HUDEP-2 (cell line): ENCODE measurements at regions not wholly inside any gene's neighbourhood (a gene's known extent, or its start where the extent isn't known, plus 50 kb on each side); places are given as distances from the start of the nearest gene placed in this dataset.
"Not testable (repeated sequence)": the region's sequence is repeated elsewhere in the genome, so short reads cannot be mapped to it uniquely, and the experiment has no call there.

Experiments
- DNase-seq, 76 experiments: peaks; one replicate each; lab custom pipeline; 2025; ENCODE audit not compliant: unreplicated experiment in 76 of 76; lab: John Stamatoyannopoulos, UW

DNA sequence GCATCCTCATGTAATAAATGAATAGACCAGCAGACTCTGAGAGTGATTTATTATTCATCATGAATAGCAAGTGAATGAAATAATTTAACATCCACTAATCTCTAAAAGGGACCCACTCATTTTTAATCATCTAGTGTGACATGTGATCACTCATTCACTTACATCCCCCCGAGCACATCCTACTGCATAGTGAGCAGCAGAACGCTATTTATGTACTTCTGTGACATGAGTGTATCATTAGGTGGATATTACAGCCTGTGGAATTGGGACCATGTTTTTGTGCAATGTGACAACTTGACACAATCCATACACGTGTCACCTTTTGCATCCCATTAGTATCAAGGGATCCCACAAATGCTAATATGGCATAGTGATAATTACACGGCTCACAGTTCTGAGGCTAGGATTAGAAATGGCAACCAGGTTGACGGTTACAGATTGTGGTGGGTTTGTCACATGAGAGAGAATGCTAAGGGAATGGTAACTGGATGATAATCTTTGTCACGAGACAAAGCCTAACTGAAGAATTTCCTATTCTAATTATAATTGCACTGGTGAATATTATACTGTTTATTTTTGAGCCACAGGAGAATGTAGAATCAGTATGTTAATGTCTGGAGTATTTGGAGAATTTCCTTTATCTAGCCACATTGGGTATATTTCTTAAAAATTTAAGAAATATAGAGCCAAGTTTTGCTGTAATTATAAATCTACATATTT lies 595.2 kb upstream of the TBL1XR1 start:
- DNase-seq: no peak

DNA sequence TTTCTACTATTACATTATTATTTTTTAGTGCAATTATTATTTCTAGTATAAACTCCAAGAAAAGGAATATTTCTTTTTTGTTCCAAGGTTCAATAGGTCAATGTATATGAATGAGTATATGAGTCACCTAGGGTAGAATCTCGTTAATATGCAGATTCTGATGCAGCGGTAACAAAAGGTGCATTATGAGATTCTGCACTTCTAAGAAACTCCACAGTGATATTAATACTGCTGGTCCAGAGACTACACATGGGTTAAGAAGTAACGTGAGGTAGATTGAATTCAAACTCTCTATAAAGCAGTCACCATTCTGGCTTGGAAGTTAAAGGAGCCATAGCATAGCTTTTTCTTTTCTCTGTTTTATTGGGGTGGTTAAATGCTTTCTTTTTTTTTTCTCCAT lies 596.2 kb upstream of the TBL1XR1 start:
- DNase-seq: no peak

DNA sequence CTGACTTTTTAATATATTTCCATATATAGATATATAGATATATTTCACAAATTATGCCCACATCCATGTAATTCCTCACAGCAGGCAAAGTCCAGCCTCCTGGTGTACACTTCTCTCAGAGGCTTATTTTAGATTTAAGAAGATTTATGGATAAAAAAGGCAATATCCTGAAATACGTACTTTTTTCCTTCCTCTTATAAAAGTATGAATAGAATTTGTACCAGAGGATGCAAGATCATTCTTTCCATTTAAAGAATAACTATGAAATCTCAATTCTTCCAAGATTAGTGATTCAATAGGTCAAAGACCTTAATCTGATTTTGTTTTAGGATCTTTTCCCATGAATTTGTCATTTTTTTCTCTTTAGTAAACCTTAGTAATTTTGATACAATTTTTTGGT lies 597.9 kb upstream of the TBL1XR1 start:
- no peak for DNase-seq

DNA sequence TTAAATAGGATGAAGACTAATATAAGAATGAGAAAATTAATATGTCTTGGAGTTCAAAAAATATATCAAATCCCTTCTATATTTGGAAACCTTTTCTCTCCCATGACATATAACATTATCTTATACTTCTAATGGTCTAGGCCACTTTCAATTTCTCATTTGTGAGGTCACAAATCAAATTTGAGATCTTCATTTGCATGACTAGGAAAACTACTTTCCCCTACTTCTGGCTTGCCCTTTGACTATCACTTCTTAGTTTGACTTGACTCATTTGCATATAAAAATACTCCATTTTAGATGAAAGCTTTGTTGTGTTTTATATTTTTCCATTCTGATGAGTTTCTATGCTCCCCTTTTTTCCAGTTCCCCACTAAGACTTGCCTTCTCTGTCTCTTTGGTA lies 598.6 kb upstream of the TBL1XR1 start:
- no peak for DNase-seq

DNA sequence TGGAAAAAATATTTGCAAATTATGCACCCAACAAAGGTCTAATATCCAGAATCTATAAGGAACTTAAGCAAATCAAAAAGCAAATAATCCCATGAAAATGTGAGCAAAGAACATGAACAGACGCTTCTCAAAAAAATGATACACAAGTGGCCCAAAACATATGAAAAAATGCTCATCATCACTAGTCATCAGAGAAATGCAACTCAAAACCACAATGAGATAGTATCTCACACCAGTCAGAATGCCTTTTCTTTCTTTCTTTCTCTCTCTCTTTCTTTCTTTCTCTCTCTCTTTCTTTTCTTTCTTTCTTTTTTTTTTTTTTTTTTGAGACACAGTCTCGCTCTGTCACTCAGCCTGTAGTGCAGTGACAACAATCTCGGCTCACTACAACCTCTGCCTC lies 602.9 kb upstream of the TBL1XR1 start:
- not testable (repeated sequence) for DNase-seq

DNA sequence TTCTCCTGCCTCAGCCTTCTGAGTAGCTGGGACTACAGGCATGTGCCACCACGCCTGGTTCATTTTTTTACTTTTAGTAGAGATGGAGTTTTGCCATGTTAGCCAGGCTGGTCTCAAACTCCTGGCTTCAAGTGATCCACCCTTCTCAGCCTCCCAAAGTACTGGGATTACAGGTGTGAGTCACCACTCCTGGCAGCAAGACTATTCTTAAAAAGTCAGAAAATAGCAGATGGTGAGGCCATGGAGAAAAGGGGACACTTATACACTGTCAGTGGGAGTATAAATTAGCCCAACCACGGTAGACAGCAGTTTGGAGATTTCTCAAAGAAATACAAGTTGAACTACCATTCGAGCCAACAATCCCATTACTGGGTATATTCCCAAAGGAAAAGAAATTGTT lies 603.3 kb upstream of the TBL1XR1 start:
- DNase-seq: no peak

DNA sequence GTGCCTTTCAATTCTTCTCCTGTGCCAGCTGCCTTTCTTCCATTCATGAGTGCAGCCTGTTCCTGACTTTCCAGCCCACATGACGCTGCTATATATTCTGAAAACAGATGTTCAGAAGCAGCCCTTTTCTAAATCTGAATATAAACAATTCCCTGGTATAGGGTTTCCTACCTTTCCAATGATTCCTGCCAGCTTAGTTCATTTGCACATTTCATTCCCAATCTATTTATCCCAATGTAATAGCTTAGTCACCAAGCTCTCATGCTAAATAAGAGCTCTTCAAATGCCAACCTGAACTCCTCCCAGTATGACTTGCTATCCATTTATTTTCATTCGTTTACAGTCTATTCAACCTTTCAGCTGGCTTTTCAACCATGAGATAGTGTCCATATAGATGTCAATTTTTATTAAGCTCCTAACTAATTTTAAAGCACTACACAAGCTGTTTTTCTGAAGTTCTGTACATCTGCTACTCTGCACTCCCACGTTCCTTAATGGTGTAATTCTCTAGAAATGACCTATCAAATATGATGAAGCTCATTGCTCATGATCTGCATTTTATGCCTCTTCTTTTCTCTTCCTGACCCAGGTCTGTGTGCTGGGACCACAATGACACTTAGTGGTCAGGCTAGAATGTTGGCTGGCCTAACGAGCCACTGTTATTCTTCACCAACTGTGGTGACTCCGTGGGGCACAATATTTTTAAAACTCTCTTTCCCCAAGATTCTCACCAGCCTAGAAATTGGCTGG lies 605.0 kb upstream of the TBL1XR1 start:
- no peak for DNase-seq

DNA sequence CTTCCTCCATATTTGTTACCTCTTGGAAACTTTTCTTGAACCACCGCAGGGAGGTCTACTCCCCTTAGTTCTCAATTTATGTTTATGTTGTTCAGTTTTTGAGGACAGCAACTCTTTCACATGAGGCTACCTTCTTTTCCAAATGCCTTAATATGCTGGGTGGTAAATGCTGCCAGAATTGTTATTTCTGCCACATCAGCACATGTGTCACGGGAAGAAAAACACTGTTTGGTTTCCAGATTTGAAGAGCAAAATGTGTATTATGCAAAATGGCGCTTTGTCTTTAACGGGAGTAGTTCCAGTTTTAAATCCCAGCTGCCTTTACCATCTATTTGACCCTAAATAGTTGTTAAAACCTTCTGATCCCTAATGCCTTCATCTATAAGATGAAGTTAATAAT lies 606.2 kb upstream of the TBL1XR1 start:
- DNase-seq: no peak

DNA sequence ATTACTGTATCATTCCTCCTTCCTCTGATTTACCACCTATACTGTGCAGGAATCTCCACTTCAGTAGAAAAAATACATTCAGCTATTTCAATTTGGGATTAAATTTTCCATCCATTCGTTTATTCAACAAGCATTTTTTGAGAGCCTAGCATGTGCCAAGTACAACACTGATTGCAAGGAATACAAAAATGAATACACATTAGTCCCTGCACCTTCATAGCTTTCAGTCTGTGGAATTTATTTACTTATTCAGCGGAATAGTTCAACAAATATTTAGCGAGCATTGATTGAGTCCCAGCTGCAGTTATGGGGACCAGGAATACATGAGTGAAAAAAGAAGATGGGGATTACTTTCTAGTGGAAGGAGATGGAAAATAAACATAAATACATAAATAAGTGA lies 606.8 kb upstream of the TBL1XR1 start:
- DNase-seq: no peak

DNA sequence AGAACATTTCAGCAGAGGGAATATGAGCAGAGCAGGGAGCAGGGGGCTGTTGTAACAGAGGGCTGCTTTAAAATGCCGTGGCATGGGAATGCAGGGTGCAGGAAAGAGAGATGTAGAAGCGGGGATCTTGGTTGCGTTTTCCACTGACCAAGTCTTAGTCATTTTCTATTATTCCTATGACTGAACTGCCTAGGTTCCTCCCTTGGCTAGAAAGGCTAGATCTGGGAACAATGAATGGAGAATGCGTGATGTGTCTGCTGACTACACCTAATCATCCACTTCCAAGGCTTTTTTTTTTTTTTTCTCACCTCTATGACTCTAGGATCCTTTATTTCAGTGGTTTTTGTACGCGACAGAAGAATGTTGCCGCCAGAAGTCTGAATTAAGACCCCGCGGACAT lies 607.4 kb upstream of the TBL1XR1 start:
- no peak for DNase-seq

DNA sequence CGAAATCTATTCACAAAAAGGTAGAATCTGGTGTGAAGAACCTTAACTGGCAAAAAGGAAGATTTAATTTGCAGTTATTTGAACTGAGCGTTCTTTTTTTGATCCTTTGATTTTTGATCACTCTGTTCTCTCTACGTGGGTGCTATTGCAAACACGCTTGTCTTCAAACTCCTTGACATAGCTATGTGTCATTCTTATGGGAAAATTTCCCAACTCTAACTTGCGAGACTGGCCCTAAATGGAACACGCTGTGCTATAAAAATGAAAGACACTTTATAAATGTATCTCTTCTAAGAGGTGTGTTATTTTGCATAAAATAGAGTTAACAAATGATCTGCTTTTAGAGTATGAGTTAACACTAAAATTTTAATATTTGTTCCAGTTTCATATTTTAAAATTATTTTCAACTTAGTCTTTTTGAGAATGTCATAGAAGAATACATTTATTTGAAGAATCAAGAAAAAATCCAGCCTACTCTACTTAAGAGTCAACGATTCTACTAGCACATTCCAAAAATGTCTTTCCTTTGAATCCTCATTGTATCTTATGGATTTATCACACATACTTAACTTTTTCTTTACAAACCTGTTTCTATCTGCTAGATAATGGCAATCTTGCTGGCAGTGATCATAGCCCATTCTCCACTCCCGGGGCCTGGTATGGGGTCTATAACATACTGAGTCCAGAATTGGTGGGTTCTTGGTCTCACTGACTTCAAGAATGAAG lies 610.0 kb upstream of the TBL1XR1 start:
- DNase-seq: no peak

DNA sequence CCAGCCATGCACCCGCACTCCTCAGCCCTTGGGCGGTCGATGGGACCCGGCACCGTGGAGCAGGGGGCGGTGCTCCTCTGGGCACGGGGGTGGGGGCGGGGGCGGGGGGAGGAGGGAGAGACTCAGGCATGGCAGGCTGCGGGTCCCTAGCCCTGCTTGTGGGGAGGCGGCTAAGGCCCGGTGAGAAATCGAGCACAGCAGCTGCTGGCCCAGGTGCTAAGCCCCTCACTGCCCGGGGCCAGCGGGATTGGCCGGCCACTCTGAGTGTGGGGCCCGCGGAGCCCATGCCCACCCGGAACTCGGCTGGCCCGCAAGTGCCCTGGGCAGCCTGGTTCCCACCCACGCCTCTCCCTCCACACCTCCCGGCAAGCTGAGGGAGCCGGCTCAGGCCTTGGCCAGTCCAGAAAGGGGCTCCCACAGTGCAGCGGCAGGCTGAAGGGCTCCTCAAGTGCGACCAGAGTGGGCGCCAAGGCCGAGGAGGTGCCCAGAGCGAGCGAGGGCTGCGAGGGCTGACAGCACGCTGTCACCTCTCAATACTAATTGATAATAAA lies 611.7 kb upstream of the TBL1XR1 start:
- not testable (repeated sequence) for DNase-seq

DNA sequence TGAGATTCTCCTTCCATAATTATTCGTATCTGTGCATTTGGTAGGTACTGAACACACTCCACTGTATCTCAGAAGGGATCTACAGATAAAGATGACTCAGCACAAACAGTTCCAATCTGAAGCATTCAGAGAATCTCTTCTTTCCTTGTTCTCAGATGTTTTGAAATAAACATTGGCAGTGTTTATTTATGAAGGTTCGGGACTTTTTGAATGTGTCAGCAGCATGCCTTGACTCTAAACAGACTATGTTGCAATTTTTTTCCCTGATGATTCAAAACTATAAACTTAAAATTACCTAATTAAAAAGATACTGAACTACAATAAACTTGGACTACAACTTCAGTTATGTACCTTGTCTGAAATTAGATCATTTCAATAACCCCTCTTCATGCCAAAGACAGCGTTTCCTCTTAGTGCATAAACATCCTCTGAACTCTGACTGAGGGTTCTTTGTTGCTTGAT lies 612.9 kb upstream of the TBL1XR1 start:
- no peak for DNase-seq

DNA sequence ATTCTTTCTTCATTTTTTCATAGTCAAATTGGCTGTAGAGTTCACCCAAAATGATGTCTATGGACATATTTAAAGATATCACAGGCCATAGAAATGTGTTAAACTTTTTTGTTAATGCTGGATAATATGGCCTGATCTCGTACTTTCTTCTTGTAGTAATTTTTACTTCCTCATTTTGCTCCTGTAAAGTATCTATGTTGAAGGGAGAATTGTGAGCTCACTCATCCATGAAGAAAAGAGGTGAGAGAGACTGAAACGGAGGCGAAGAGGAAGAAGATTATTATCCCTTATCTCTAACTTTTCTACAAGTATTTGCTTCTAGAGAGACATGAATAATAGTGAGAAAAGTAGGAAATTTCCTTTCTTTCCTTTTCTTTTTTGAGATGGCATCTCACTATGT lies 613.8 kb upstream of the TBL1XR1 start:
- DNase-seq: no peak

DNA sequence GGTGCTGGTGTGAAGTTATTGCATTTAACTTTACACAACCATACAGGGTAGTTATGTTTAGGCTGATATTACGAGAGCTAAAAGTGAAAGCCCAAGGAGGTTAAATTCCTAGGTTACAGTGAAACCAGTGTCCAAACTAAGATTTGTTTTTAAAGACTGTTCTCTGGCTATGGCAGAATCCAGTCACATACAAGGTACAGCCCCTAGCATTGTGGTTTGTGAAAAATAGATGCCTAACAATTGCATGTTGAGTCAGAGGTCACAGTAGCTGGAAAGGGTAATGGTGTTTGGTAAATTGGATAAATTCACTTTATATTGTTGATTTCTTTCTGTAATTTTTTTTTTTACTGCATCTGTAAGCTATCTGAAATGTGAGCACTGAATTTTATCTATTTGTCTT lies 614.6 kb upstream of the TBL1XR1 start:
- DNase-seq: no peak

DNA sequence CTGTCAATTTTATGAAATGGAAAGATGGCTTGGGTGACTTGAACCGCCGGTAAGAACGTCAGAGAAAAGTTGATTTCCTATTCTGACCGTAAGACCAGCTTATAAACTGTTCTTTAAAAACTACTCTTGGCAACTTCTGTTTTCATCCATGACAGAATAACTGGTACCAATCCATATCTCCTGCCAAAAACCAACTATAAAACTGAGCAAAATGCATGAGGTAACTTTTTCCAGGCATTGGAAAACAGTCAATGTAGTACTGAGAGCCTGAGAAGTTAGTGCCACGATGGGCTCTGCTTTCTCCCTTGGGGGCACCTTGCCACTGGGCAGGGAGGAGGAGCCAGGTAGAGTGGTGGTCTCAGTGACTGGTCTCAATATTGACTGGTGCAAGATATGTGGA lies 615.2 kb upstream of the TBL1XR1 start:
- DNase-seq: no peak

DNA sequence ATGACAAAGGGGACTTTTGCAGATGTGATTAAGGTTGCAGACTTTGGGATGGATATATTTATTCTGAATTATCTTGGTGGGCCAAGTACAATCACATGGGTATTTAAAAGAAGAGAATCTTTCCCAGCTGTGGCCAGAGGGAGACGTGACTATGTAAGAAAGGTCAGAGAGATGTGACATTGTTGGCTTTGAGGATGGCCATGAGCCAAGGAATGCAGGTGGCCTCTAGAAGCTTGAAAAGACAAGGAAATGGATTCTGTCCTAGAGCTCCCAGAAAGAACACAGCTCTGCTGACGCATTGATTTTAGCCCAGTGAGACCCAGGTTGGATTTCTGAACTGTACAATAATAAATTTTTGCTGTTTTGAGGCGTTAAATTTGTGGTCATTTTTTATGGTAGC lies 616.0 kb upstream of the TBL1XR1 start:
- DNase-seq: no peak

DNA sequence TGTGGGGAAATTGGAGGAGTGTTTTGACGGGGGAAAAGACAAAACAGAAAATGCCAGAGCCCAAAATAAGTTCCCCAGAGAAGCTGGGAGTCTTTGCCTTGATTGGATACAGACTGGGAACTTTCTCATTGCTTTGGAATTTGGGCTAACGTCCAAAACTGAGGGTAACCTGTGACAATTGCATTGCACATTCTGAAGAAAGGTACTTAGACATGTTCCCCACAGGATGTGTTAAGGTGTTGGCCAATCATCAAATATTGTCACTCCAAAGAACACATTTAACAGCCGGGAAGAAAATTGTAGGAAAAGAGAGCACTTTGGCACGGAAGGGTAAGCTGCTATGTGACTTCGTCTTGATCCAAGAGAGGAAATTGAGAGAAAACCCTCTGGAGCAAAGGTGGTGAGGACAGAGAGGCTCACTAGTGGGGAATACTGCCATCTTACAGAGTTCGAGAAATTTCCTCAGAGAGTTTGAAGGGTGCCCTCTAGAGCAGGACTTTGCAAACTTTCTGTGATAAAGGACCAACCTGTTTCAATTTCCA lies 619.5 kb upstream of the TBL1XR1 start:
- DNase-seq: no peak

DNA sequence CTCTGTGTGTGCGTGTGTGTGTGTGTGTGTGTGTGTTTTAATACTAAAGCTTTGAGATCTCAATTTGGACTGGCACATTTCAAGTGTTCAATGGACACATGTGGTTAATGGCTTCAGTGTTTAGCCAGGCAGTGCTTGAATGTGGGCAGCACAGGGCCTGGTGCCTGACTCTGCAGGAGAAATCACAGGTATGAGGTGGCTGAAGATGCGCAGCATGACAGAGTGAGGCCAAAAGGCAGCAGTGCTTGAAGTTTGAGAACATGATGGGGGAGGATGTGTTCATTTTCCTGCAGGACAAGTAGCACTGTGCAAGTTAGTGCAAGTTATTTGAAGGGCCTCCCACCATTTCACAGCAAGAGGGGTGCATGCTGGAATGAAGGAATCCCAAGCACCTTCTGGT lies 620.5 kb upstream of the TBL1XR1 start:
- no peak for DNase-seq

DNA sequence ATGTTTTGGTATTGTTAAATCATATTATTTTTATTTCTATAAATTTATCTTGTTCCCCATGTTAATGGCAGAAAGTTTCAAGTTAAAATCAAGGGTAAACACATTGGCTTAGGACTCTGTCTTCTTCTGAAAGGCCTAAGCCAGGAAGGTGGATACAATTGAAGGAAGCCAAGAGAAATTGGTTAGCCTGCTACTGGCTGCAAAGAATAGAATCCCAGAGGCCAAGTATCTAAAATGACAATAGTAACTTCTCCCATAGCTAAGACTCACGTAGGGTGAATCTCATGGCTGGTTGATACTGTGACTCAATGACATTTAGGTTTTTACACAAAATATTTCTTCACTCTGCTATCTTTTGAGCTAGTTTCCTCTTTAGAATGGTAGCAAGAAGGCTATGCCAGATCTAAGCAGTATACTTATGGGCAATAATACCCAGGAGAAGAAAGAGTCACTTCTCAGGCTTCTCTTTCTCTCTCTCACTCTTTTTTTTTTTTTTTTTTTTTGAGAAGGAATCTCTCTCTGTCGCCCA lies 621.5 kb upstream of the TBL1XR1 start:
- DNase-seq: no peak
